Upper lobe of left lung (tissue), 6 donors: ENCODE measurements at regions not wholly inside any gene's neighbourhood (a gene's known extent, or its start where the extent isn't known, plus 50 kb on each side); places are given as distances from the start of the nearest gene placed in this dataset.

Source experiments
- ATAC-seq, 2 donors: fragments of 200-7000 bp; cut with Tn5 transposase; one replicate each; pipeline ENCODE4 v1.9.1; 2022; ENCODE audit warnings: mild to moderate bottlenecking in 2 of 2, moderate library complexity in 2 of 2; ENCODE audit not compliant: low FRiP score in 2 of 2
- DNase-seq, 2 donors: peaks; one replicate each; pipeline ENCODE4 v3.0.0-alpha.2; 2019 to 2020
- H3K27ac ChIP-seq, 4 donors: fragments of 200-600 bp; sonication (generic); one replicate each; pipeline ENCODE4 v1.5.1; 2016 to 2019
- H3K27me3 ChIP-seq, 4 donors: fragments of 200-600 bp; sonication (generic); one replicate each; pipeline ENCODE4 v1.5.1; 2017 to 2019
- H3K36me3 ChIP-seq, 4 donors: fragments of 200-600 bp; sonication (generic); one replicate each; pipeline ENCODE4 v1.5.1; 2016 to 2019
- H3K4me1 ChIP-seq, 4 donors: fragments of 200-600 bp; sonication (generic); one replicate each; pipeline ENCODE4 v1.5.1; 2018 to 2019
- H3K4me3 ChIP-seq, 4 donors: fragments of 200-600 bp; sonication (generic); one replicate each; pipeline ENCODE4 v1.5.1; 2017 to 2019; ENCODE audit warnings: mild to moderate bottlenecking in 2 of 4, moderate library complexity in 1 of 4
- H3K9me3 ChIP-seq, 4 donors: fragments of 200-600 bp; sonication (generic); one replicate each; pipeline ENCODE4 v1.5.1; 2018 to 2019
- EP300 ChIP-seq, 4 donors: sonication (generic); formaldehyde crosslinking; IDR thresholded peaks; one replicate each; pipeline ENCODE4 v1.5.1; 2017; ENCODE audit warnings: antibody characterized with exemption in 4 of 4, control low read depth in 2 of 4
- POLR2A ChIP-seq, 4 donors: fragments of 450-650 bp; IDR thresholded peaks; one replicate each; pipeline ENCODE4 v1.5.1; 2016 to 2017; ENCODE audit warnings: antibody characterized with exemption in 4 of 4, mild to moderate bottlenecking in 2 of 4
- POLR2AphosphoS5 ChIP-seq, 2 donors: sonication (generic); formaldehyde crosslinking; IDR thresholded peaks; one replicate each; pipeline ENCODE4 v1.5.1; 2017; ENCODE audit warnings: antibody characterized with exemption in 2 of 2
- WGBS, 2 donors: methylation state at CpG; one replicate each; pipeline ENCODE4 v1.1.5; 2017 to 2018; 5-methylcytosine and 5-hydroxymethylcytosine counted together
- TF ChIP-seq, protein P1 (sequence below), 6 experiments: fragments of 450-650 bp in 4 of 6; fragments of 200-600 bp in 2 of 6; sonication (generic) in 2 of 6; IDR thresholded peaks; one replicate each; pipeline ENCODE4 v1.5.1; 2016 to 2019; ENCODE audit warnings: antibody characterized with exemption in 6 of 6
- donor health status: DM: no; HTN: no; CAD: no; lungs with moderate emphysema.
- donor health status: DM: no; HTN: yes; CAD: no; lungs with severe emphysema.

DNA sequence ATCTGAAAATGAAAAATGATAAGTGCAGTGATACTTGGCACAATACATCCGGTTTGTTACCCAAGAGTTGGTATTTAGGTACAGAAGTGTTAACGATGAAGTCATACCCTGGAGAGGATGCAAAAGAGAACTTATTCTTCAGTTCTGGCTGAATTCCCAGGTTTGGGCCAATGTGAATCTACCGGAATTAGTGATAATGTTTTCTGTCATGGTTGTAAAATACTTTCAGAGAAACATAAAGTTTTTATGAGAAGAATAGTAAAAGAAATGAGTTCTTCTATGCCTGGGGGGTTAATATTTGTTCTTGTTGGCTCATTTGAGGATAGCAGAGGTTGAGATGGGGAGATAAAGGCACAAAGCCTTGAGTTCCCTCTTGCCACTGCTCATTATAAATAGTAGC is 509.9 kb upstream of the POU3F2 start:
- no peak for TF ChIP-seq POLR2AphosphoS5 (IDR thresholded peaks at IDR 0.05)
- TF ChIP-seq POLR2A (IDR thresholded peaks at IDR 0.05) = no peak
- TF ChIP-seq, protein P1, sequence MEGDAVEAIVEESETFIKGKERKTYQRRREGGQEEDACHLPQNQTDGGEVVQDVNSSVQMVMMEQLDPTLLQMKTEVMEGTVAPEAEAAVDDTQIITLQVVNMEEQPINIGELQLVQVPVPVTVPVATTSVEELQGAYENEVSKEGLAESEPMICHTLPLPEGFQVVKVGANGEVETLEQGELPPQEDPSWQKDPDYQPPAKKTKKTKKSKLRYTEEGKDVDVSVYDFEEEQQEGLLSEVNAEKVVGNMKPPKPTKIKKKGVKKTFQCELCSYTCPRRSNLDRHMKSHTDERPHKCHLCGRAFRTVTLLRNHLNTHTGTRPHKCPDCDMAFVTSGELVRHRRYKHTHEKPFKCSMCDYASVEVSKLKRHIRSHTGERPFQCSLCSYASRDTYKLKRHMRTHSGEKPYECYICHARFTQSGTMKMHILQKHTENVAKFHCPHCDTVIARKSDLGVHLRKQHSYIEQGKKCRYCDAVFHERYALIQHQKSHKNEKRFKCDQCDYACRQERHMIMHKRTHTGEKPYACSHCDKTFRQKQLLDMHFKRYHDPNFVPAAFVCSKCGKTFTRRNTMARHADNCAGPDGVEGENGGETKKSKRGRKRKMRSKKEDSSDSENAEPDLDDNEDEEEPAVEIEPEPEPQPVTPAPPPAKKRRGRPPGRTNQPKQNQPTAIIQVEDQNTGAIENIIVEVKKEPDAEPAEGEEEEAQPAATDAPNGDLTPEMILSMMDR (IDR thresholded peaks at IDR 0.05) = no peak
- TF ChIP-seq EP300 (IDR thresholded peaks at IDR 0.05) = no peak
- no peak for DNase-seq
- 44 to 46% methylated on average over 3 of the region's 3 CpGs for WGBS, 2 donors
- Histone ChIP-seq H3K27me3 (no peaks in the 10 kb centered on the region), H3K4me1 (no peaks in the 10 kb centered on the region), H3K9me3 (no peaks in the 10 kb centered on the region), H3K4me3 (no peak overlapping the region), H3K36me3 (no peaks in the 10 kb centered on the region), H3K27ac (no peak overlapping the region)
- ATAC-seq = no peak

DNA sequence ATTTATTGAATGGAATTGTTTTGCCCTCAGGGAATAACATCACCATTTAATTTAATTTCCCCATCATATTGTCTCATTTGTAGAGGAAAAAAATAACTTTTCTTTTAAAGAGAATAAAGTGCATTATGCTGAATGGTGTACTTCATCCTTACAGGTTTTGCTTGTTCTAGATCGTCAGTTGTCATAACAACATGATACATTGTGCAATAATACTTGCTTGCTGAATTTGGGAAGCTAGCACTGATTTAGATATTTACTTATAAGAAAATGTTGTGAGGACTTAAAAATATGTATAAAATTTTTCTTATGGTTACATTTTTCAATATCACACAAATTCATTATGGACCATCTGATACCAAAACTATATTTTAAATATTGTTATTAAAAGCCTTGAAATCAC is 509.0 kb upstream of the POU3F2 start:
- Histone ChIP-seq H3K36me3 (no peaks in the 10 kb centered on the region), H3K4me1 (no peaks in the 10 kb centered on the region), H3K4me3 (no peak overlapping the region), H3K27me3 (no peaks in the 10 kb centered on the region), H3K9me3 (no peaks in the 10 kb centered on the region), H3K27ac (no peak overlapping the region)
- DNase-seq (no peak), ATAC-seq (no peak)
- WGBS, 2 donors = 41 to 61% methylated on average over 1 of the region's 1 CpG
- TF ChIP-seq EP300 (IDR thresholded peaks at IDR 0.05) (no peak), POLR2A (IDR thresholded peaks at IDR 0.05) (no peak), POLR2AphosphoS5 (IDR thresholded peaks at IDR 0.05) (no peak)
- TF ChIP-seq, protein P1 (IDR thresholded peaks at IDR 0.05) = no peak

DNA sequence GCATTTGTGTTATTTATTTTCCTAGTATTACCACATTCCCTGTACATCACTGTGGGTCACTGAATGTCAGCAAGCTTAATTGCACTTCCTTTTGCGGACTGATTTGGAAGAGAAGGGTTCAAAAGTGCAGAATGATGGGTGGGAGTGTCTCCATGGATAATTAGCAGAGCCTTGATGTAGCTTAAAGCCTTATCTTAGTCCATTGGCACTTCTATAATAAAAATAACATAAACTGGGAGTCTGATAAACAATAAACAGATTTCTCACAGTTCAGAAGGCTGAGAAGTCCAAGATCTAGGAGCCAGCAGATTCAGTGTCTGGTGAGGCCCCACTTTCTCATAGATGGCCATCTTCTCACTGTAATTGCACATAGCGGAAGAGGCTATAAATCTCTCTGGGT is 501.1 kb upstream of the POU3F2 start:
- 59 to 62% methylated on average over 2 of the region's 2 CpGs for WGBS, 2 donors

GRCh38 chr6:98335594-98335993 is 498.8 kb upstream of the POU3F2 start:
- Histone ChIP-seq H3K27ac (no peak overlapping the region), H3K4me3 (no peak overlapping the region), H3K4me1 (no peaks in the 10 kb centered on the region), H3K9me3 (no peaks in the 10 kb centered on the region), H3K36me3 (no peaks in the 10 kb centered on the region), H3K27me3 (no peaks in the 10 kb centered on the region)
- ATAC-seq (no peak), DNase-seq (no peak)
- TF ChIP-seq POLR2AphosphoS5 (IDR thresholded peaks at IDR 0.05) (no peak), EP300 (IDR thresholded peaks at IDR 0.05) (no peak), POLR2A (IDR thresholded peaks at IDR 0.05) (no peak)
- TF ChIP-seq, protein P1 (IDR thresholded peaks at IDR 0.05) = no peak

More for the DNA sequence above, 501.1 kb upstream of the POU3F2 start:
- Histone ChIP-seq H3K36me3 (no peaks in the 10 kb centered on the region), H3K27ac (no peak overlapping the region), H3K9me3 (no peaks in the 10 kb centered on the region), H3K4me3 (no peak overlapping the region), H3K27me3 (no peaks in the 10 kb centered on the region), H3K4me1 (no peaks in the 10 kb centered on the region)
- TF ChIP-seq POLR2AphosphoS5 (IDR thresholded peaks at IDR 0.05) (no peak), EP300 (IDR thresholded peaks at IDR 0.05) (no peak), POLR2A (IDR thresholded peaks at IDR 0.05) (no peak)
- TF ChIP-seq, protein P1 (IDR thresholded peaks at IDR 0.05) = no peak
- DNase-seq (no peak), ATAC-seq (no peak)

DNA sequence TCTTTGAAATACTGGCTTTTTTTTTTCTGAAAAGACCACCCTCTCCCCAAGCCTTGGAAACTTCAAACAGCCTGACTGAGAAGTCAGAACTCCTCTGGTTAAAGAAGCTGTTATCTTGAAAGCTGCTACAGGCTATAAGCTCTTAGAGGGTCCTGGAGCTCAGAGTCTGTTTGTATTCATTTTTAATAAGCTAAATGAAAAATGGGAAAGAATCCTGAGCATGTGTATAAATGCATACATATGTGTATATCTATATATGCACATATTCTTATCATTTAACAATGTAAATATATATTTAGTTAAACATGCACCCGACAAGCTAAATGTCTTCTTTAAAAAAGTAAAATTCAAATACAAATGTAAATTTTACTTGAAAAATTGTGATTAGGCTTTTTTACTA is 494.9 kb upstream of the POU3F2 start:
- no peak overlapping the region for H3K4me3 ChIP-seq
- H3K4me1 ChIP-seq = no peaks in the 10 kb centered on the region
- H3K36me3 ChIP-seq = no peaks in the 10 kb centered on the region
- 78 to 83% methylated on average over 1 of the region's 1 CpG for WGBS, 2 donors
- H3K27ac ChIP-seq = no peak overlapping the region
- TF ChIP-seq, protein P1 (IDR thresholded peaks at IDR 0.05) = no peak
- TF ChIP-seq POLR2A (IDR thresholded peaks at IDR 0.05) = no peak
- TF ChIP-seq POLR2AphosphoS5 (IDR thresholded peaks at IDR 0.05) = no peak
- TF ChIP-seq EP300 (IDR thresholded peaks at IDR 0.05) = no peak
- no peaks in the 10 kb centered on the region for H3K9me3 ChIP-seq
- ATAC-seq (no peak), DNase-seq (no peak)
- H3K27me3 ChIP-seq = no peaks in the 10 kb centered on the region
